Endothelial cell (in vitro differentiated cells): ENCODE measurements at regions not wholly inside any gene's neighbourhood (a gene's known extent, or its start where the extent isn't known, plus 50 kb on each side); places are given as distances from the start of the nearest gene placed in this dataset.

Experiments used
- DNase-seq: peaks from one replicate; pipeline ENCODE4 v3.0.0; 2021; ENCODE audit warnings: low spot score
- H3K27ac Mint-ChIP-seq: one replicate; pipeline ENCODE4 v1.8.0; 2021; ENCODE audit warnings: mixed read lengths, inconsistent platforms; ENCODE audit not compliant: unreplicated experiment
- H3K27me3 Mint-ChIP-seq: one replicate; pipeline ENCODE4 v1.8.0; 2021; ENCODE audit warnings: mild to moderate bottlenecking, moderate library complexity, mixed read lengths, inconsistent platforms; ENCODE audit not compliant: unreplicated experiment
- H3K36me3 Mint-ChIP-seq: one replicate; pipeline ENCODE4 v1.8.0; 2021; ENCODE audit warnings: mild to moderate bottlenecking, low read depth, mixed read lengths, inconsistent platforms; ENCODE audit not compliant: unreplicated experiment
- H3K4me1 Mint-ChIP-seq: one replicate; pipeline ENCODE4 v1.8.0; 2021; ENCODE audit warnings: mild to moderate bottlenecking, mixed read lengths, inconsistent platforms; ENCODE audit not compliant: unreplicated experiment
- H3K4me3 Mint-ChIP-seq: one replicate; pipeline ENCODE4 v1.8.0; 2021; ENCODE audit warnings: mild to moderate bottlenecking, mixed read lengths, inconsistent platforms; ENCODE audit not compliant: unreplicated experiment
- H3K9me3 Mint-ChIP-seq: one replicate; pipeline ENCODE4 v1.8.0; 2021; ENCODE audit warnings: mixed read lengths, inconsistent platforms; ENCODE audit not compliant: unreplicated experiment
- TF ChIP-seq, protein P1 (sequence below): fragments of 200-600 bp; sonication (generic); IDR thresholded peaks from one replicate; pipeline ENCODE4 v1.5.0; 2021; ENCODE audit warnings: antibody characterized with exemption; ENCODE audit not compliant: unreplicated experiment

DNA sequence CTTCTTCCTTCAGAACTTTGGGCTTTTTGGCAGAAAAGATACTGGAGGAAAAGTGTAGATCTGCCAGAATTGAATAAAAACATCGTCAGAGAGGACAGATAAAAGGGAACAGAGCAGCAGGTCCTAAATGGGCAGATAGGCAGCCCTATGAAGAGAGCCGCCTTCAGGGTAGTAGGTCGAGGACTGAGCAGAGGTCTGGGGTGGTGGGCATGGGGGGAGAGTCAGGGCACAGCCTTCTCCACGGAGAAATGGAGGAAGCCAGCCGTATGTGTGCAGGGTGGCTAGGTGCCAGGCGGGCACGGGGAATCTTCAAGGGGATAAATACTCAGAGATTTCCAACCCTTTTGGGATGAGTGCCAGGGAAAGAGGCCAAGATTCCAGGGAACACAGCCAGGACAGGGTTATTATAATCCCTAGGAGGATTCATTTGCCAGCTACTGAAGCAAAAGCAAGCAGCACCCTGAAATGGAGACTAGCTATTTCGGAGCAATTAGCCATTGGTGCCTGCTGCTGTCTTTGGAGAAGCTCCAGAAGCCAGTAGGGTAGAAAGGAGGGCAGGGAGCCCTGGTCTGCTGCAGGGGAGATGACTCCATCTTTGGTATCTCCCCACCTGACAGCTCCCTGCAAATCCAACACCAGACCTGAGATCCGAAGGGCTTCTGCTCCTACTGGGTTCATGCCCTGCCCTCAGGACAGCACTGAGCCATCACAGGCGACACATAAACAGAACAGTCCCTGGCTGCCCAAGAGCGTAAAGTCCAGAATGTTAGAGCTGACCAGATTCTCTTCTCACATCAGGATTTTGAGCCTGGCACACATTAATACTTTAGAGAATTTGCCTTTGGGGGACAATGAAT, 174.5 kb upstream of the NTM start:
- TF ChIP-seq, protein P1, sequence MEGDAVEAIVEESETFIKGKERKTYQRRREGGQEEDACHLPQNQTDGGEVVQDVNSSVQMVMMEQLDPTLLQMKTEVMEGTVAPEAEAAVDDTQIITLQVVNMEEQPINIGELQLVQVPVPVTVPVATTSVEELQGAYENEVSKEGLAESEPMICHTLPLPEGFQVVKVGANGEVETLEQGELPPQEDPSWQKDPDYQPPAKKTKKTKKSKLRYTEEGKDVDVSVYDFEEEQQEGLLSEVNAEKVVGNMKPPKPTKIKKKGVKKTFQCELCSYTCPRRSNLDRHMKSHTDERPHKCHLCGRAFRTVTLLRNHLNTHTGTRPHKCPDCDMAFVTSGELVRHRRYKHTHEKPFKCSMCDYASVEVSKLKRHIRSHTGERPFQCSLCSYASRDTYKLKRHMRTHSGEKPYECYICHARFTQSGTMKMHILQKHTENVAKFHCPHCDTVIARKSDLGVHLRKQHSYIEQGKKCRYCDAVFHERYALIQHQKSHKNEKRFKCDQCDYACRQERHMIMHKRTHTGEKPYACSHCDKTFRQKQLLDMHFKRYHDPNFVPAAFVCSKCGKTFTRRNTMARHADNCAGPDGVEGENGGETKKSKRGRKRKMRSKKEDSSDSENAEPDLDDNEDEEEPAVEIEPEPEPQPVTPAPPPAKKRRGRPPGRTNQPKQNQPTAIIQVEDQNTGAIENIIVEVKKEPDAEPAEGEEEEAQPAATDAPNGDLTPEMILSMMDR = no peak
- no peaks in the 10 kb centered on the region for H3K27me3 Mint-ChIP-seq
- no peaks in the 10 kb centered on the region for H3K9me3 Mint-ChIP-seq

DNA sequence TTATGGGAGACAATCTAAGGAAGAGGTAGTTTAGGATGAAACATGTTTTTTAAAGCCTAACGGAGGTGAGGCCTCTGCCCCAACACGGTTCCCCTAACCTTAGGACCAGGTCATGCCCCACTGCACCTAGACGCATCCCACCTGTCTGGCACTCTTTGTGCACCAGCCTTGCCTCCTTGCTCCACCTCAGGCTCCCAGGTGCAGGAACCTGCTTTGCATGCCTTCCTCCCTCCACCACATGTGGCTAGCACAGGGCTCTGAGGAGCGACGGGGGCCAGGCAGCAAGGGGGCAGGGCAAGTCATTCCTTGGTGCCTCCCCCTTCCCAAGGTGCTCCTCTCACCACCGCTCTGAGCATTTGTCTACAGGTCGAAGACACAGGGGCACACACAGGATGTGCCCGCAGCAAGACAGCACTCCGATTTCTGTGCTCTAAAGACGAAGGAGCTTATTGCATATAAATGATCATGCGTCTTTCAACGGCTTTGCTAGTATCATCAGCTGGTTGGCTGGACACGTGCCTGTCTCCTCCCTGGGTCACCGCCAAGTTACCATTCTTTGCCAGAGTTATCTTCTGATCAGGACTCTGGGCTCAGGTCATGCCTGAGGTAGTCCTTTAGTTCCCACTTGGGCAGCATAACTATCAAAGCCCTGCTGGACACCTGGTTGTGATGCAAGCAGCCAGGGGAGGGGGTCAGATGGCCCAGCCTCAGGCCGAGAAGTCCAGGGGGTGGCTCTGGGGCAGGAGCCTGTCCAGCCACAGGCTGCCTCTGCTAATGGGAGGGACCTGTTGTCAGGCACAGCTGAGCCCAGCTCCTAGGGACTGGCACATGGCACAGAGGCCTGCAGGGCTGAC, 172.0 kb upstream of the NTM start:
- no peak for DNase-seq
- Mint-ChIP-seq H3K27ac (no peak overlapping the region), H3K9me3 (no peaks in the 10 kb centered on the region), H3K4me1 (peaks cover 16% of the 10 kb centered on the region), H3K36me3 (no peaks in the 10 kb centered on the region), H3K4me3 (no peak overlapping the region), H3K27me3 (peaks cover 2% of the 10 kb centered on the region)
- TF ChIP-seq, protein P1 = no peak

More for the DNA sequence above, 174.5 kb upstream of the NTM start:
- no peak overlapping the region for H3K27ac Mint-ChIP-seq
- H3K4me3 Mint-ChIP-seq = no peak overlapping the region
- H3K4me1 Mint-ChIP-seq = peaks cover 12% of the 10 kb centered on the region
- H3K36me3 Mint-ChIP-seq = no peaks in the 10 kb centered on the region
- DNase-seq = no peak

DNA sequence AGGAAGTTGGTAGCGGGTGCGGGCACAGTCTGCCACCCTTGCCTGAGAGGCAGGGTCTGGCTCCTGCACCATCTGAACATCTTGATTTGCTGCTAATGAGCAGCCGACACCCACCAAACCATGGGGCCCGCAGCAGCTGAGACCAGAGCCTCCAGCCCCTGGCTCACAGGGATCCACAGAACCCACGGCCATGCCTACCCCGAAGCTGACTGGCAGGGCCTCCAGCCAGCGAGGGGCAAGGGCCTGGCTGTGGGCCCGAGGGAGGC, 171.5 kb upstream of the NTM start:
- no peak for DNase-seq
- no peaks in the 10 kb centered on the region for H3K9me3 Mint-ChIP-seq
- H3K27ac Mint-ChIP-seq = no peak overlapping the region
- TF ChIP-seq, protein P1 = no peak
- peaks cover 13% of the 10 kb centered on the region for H3K4me1 Mint-ChIP-seq
- no peaks in the 10 kb centered on the region for H3K36me3 Mint-ChIP-seq
- no peak overlapping the region for H3K4me3 Mint-ChIP-seq
- peaks cover 2% of the 10 kb centered on the region for H3K27me3 Mint-ChIP-seq

DNA sequence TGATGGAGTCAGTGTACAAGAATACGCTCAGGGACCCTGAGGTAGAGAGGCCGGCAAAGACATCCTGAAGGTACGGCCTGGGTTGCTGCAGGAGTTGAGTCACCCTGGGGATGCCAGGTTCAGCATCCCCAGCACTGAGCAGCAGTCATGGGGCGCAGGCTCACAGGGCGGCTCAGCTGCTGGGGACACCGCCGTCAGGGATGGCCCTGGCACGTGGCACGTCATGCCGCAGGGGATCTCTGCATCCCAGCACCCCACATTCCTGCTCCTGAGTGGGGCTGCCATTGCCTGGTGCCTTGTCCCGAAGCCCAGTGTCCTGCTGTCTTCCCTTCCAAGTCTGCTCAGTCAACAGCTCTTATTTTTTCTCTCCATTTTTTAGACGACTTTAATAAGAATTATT, 168.7 kb upstream of the NTM start:
- Mint-ChIP-seq H3K4me3 (no peak overlapping the region), H3K36me3 (no peaks in the 10 kb centered on the region), H3K27me3 (peaks cover 2% of the 10 kb centered on the region), H3K4me1 (peaks cover 9% of the 10 kb centered on the region), H3K27ac (no peak overlapping the region), H3K9me3 (no peaks in the 10 kb centered on the region)
- TF ChIP-seq, protein P1 = no peak
- no peak for DNase-seq

- TF ChIP-seq, protein P1 = no peak
- peaks cover 9% of the 10 kb centered on the region for H3K4me1 Mint-ChIP-seq
- H3K4me3 Mint-ChIP-seq = no peak overlapping the region
- no peaks in the 10 kb centered on the region for H3K36me3 Mint-ChIP-seq
- H3K27me3 Mint-ChIP-seq = peaks cover 2% of the 10 kb centered on the region
- no peak overlapping the region for H3K27ac Mint-ChIP-seq
- no peaks in the 10 kb centered on the region for H3K9me3 Mint-ChIP-seq
- no peak for DNase-seq
These were observed 167.4 kb upstream of the NTM start for GRCh38 chr11:131203040-131203439.
